Suppressor macrophage (primary cell): ENCODE measurements at regions not wholly inside any gene's neighbourhood (a gene's known extent, or its start where the extent isn't known, plus 50 kb on each side); places are given as distances from the start of the nearest gene placed in this dataset.
A peak's percentile ranks its signal among the peaks of the same experiment; 100 is the strongest.
"Not testable (repeated sequence)": the region's sequence is repeated elsewhere in the genome, so short reads cannot be mapped to it uniquely, and the experiment has no call there.

ENCODE experiments used
- DNase-seq, 4 experiments: peaks; one replicate each; pipeline ENCODE4 v3.0.0-alpha.2; 2020 to 2022

- DNase-seq, result no peak
Measured at GRCh38 chr12:18849761-18850160, 111.8 kb downstream of the CAPZA3 start.

- no peak for DNase-seq
Measured at GRCh38 chr12:18850752-18851151, 112.8 kb downstream of the CAPZA3 start.

GRCh38 chr12:18851271-18851670 is 113.4 kb downstream of the CAPZA3 start:
- no peak for DNase-seq

- no peak for DNase-seq
Measured at GRCh38 chr12:18853570-18854366, 115.8 kb downstream of the CAPZA3 start.

- DNase-seq, result no peak
Measured at GRCh38 chr12:18857656-18858055, 119.7 kb downstream of the CAPZA3 start.

- no peak for DNase-seq
Measured at GRCh38 chr12:18859400-18859799, 121.5 kb downstream of the CAPZA3 start.

GRCh38 chr12:18861287-18861858 is 123.5 kb downstream of the CAPZA3 start:
- DNase-seq, result peak; percentile 5 to 60 (median 32)

- DNase-seq, result no peak
Measured at GRCh38 chr12:18863769-18864500, 126.0 kb downstream of the CAPZA3 start.

- DNase-seq, result peak in 2 of 4 experiments; percentile 13 to 26
Measured at GRCh38 chr12:18864900-18865561, 127.1 kb downstream of the CAPZA3 start.

- DNase-seq, result peak in 2 of 4 experiments; percentile 59 to 70
Measured at GRCh38 chr12:18868717-18869116, 130.8 kb downstream of the CAPZA3 start.

GRCh38 chr12:18872770-18873169 is 134.9 kb downstream of the CAPZA3 start:
- peak in 2 of 4 experiments; percentile 11 to 19 for DNase-seq

GRCh38 chr12:18878676-18879180 is 140.8 kb downstream of the CAPZA3 start:
- no peak for DNase-seq

GRCh38 chr12:18882690-18883089 is 144.8 kb downstream of the CAPZA3 start:
- DNase-seq, result no peak

GRCh38 chr12:18886962-18887361 is 149.0 kb downstream of the CAPZA3 start:
- peak in 1 of 4 experiments; percentile 8 for DNase-seq

GRCh38 chr12:18887368-18887767 is 149.4 kb downstream of the CAPZA3 start:
- no peak for DNase-seq

- DNase-seq, result no peak
Measured at GRCh38 chr12:18888047-18888446, 150.1 kb downstream of the CAPZA3 start.

GRCh38 chr12:18890621-18891020 is 152.7 kb downstream of the CAPZA3 start:
- DNase-seq, result not testable (repeated sequence)

- no peak for DNase-seq
Measured at GRCh38 chr12:18895540-18895939, 157.6 kb downstream of the CAPZA3 start.

GRCh38 chr12:18895946-18896345 is 158.0 kb downstream of the CAPZA3 start:
- no peak for DNase-seq

GRCh38 chr12:18897823-18898222 is 159.9 kb downstream of the CAPZA3 start:
- no peak for DNase-seq

GRCh38 chr12:18898470-18898869 is 160.6 kb downstream of the CAPZA3 start:
- DNase-seq, result no peak

GRCh38 chr12:18899162-18899561 is 161.2 kb downstream of the CAPZA3 start:
- DNase-seq, result no peak
